GM13976 (cell line): ENCODE measurements at regions not wholly inside any gene's neighbourhood (a gene's known extent, or its start where the extent isn't known, plus 50 kb on each side); places are given as distances from the start of the nearest gene placed in this dataset.

Experiments
- DNase-seq: peaks from one replicate; pipeline ENCODE4 v3.0.0; 2012; ENCODE audit warnings: low spot score
- CTCF ChIP-seq: IDR thresholded peaks from 2 replicates; pipeline ENCODE4 v1.5.1; 2012; ENCODE audit warnings: borderline replicate concordance, mild to moderate bottlenecking; ENCODE audit not compliant: insufficient read depth; ENCODE audit errors: extremely low read depth, missing control alignments, control extremely low read depth
- in situ Hi-C: fragments of 300-500 bp; cut with MboI; formaldehyde crosslinking; loops from one replicate; pipeline ENCODE4 v1.12.0; 2022; ENCODE audit warnings: low sequenced_read_pairs, mixed read lengths, inconsistent platforms; ENCODE audit not compliant: unreplicated experiment

- in situ Hi-C loops: no loop called here
- DNase-seq: no peak
- TF ChIP-seq CTCF: no peak
Measured at GRCh38 chr2:16040271-16041010, 100.1 kb downstream of the MYCN start.

- no peak for TF ChIP-seq CTCF
- no peak for DNase-seq
- in situ Hi-C loops: no loop called here
Measured at GRCh38 chr2:16039823-16040222, 99.5 kb downstream of the MYCN start.

- no peak for DNase-seq
- no peak for TF ChIP-seq CTCF
- in situ Hi-C loops: no loop called here
Measured at GRCh38 chr2:16039055-16039454, 98.7 kb downstream of the MYCN start.

GRCh38 chr2:16038621-16039020 lies 98.3 kb downstream of the MYCN start:
- in situ Hi-C loops: no loop called here
- DNase-seq: no peak
- no peak for TF ChIP-seq CTCF

- in situ Hi-C loops: no loop called here
- no peak for TF ChIP-seq CTCF
- no peak for DNase-seq
Measured at GRCh38 chr2:16037808-16038457, 97.6 kb downstream of the MYCN start.

GRCh38 chr2:16036951-16037350 lies 96.6 kb downstream of the MYCN start:
- no peak for DNase-seq
- TF ChIP-seq CTCF: no peak
- in situ Hi-C loops: no loop called here
